ENCODE measurements at regions not wholly inside any gene's neighbourhood (a gene's known extent, or its start where the extent isn't known, plus 50 kb on each side); places are given as distances from the start of the nearest gene placed in this dataset.
"Not testable (repeated sequence)": the region's sequence is repeated elsewhere in the genome, so short reads cannot be mapped to it uniquely, and the experiment has no call there.

DNA sequence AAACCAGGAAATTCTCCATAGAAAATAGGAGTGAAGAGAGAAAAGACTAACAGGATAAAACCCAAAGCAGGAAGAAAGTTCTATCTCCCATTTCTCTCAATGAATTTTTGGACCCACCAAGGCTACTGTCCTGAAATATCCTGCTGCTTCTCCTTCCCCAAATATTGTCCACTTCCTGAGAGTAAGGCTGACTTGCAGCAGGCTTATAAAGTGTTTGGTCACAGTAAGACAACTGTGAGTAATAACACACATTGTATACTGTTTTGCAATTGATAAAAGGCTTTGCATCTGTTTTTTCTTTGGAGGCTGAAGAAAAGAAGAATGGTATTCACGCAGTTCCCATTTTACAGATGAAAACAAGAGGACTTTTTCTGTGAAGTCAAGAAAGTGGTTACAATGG is 52.8 kb downstream of the FOXD4L6 start:
- H3K9me3 ChIP-seq (ENCODE audit: control insufficient read depth in 2 of 2, low read length in 2 of 2); H3K27me3 ChIP-seq (ENCODE audit: control insufficient read depth, insufficient read depth, low read length); DNase-seq; H3K36me3 Mint-ChIP-seq; H3K4me1 ChIP-seq (ENCODE audit: control insufficient read depth, insufficient read depth, low read length, poor library complexity, severe bottlenecking); H3K4me3 ChIP-seq (ENCODE audit: low read depth, low read length); H3K4me3 Mint-ChIP-seq; ATAC-seq (ENCODE audit: low read depth in 2 of 2); H3K36me3 ChIP-seq (ENCODE audit: control insufficient read depth, insufficient read depth, low read length); H3K27ac ChIP-seq (ENCODE audit: insufficient read depth, low read length, poor library complexity, severe bottlenecking); H3K9me3 Mint-ChIP-seq: not testable (repeated sequence)
- H3K27me3 Mint-ChIP-seq = peaks cover 29% of the 10 kb centered on the region
- peak overlapping the region in 1 of 3 donors; percentile 64 for H3K27ac Mint-ChIP-seq
- H3K4me1 Mint-ChIP-seq = peaks cover 0 to 11% (median 5%) of the 10 kb centered on the region in 4 donors

DNA sequence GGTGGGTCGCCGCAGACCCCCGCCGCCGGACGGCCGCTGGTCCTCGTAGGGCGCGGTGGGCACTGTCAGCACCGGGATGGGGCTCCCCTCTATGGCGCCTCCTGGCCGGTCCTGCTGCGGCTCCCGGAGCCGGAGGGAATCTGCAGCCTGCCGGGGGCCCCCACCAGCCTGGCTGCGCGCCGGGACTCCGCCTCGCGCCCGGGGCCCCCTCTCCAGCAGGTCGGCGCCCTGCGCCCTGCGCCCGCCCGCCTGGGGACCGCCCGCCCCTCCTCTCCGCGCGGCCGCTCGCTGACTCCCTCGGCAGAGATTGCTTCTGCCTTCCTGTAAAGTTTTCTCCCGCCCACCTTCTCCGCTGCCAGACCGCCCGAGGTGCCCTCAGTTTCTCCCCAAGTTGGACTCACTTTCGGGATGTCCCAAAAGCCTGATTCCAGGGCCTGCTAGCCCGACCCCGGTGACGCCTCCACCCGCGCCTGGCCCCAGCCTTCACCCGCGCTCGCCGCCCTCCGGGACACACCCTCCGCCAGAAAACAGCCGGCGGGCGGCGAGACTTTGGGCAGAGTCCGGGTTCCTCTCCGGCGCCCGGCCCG is 54.0 kb downstream of the FOXD4L6 start:
- Mint-ChIP-seq H3K4me1 (peaks cover 0 to 11% (median 5%) of the 10 kb centered on the region in 4 donors), H3K4me3 (peak overlapping the region in 1 of 4 donors; percentile 38), H3K27me3 (peaks cover 29% of the 10 kb centered on the region)
- not testable (repeated sequence) for H3K9me3 ChIP-seq (ENCODE audit: control insufficient read depth in 2 of 2, low read length in 2 of 2); H3K36me3 Mint-ChIP-seq; H3K9me3 Mint-ChIP-seq; H3K27ac Mint-ChIP-seq; H3K36me3 ChIP-seq (ENCODE audit: control insufficient read depth, insufficient read depth, low read length); H3K4me1 ChIP-seq (ENCODE audit: control insufficient read depth, insufficient read depth, low read length, poor library complexity, severe bottlenecking); DNase-seq; H3K4me3 ChIP-seq (ENCODE audit: low read depth, low read length); H3K27ac ChIP-seq (ENCODE audit: insufficient read depth, low read length, poor library complexity, severe bottlenecking); H3K27me3 ChIP-seq (ENCODE audit: control insufficient read depth, insufficient read depth, low read length)
- ATAC-seq (ENCODE audit: low read depth in 2 of 2) = peak in 1 of 2 donors; percentile 13

- peaks cover 29% of the 10 kb centered on the region for H3K27me3 Mint-ChIP-seq
- H3K4me3 ChIP-seq (ENCODE audit: low read depth, low read length); H3K4me1 ChIP-seq (ENCODE audit: control insufficient read depth, insufficient read depth, low read length, poor library complexity, severe bottlenecking); H3K9me3 ChIP-seq (ENCODE audit: control insufficient read depth in 2 of 2, low read length in 2 of 2); H3K9me3 Mint-ChIP-seq; ATAC-seq (ENCODE audit: low read depth in 2 of 2); H3K36me3 Mint-ChIP-seq; H3K36me3 ChIP-seq (ENCODE audit: control insufficient read depth, insufficient read depth, low read length); H3K27ac ChIP-seq (ENCODE audit: insufficient read depth, low read length, poor library complexity, severe bottlenecking); DNase-seq; H3K27me3 ChIP-seq (ENCODE audit: control insufficient read depth, insufficient read depth, low read length); H3K27ac Mint-ChIP-seq: not testable (repeated sequence)
- peaks cover 0 to 11% (median 5%) of the 10 kb centered on the region in 4 donors for H3K4me1 Mint-ChIP-seq
- peak overlapping the region in 2 of 4 donors; percentile 28 to 34 for H3K4me3 Mint-ChIP-seq
These were observed 54.8 kb downstream of the FOXD4L6 start for GRCh38 chr9:41073471-41074243.

DNA sequence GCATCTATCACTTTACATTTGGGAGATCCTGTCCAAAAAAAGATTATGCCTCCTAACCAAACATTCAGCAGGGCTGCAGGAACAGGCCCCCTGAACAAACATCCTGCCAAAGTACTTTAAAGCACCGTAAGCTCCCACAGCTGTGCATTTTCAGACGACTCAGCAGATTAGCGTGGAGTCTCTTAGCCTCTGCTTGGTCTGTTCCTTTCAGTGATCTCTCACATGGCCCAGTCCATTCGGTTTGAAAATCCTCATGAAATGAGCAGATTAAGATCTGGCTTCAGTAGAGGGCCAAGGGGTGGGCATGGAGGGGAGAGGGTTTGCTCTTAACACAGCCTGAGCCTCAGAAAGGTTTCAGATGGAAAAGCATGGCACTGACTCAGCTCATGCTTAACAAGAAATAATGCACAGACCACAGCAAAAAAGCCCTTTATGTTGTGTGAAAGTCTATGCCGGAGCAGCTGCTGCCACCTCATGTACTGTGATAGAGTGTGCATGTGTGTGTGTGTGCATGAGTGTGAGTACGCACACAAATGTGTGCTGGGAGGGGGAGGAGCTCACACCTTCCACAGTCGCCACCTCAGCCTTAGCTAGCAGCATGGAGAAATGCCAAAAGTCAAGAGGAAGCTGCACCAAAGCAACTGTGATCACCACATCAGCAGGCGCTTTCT is 64.2 kb downstream of the FOXD4L6 start:
- not testable (repeated sequence) for H3K36me3 Mint-ChIP-seq; H3K27ac ChIP-seq (ENCODE audit: insufficient read depth, low read length, poor library complexity, severe bottlenecking); H3K27me3 Mint-ChIP-seq; H3K4me3 ChIP-seq (ENCODE audit: low read depth, low read length); H3K4me1 ChIP-seq (ENCODE audit: control insufficient read depth, insufficient read depth, low read length, poor library complexity, severe bottlenecking); H3K9me3 Mint-ChIP-seq; H3K4me1 Mint-ChIP-seq; H3K27me3 ChIP-seq (ENCODE audit: control insufficient read depth, insufficient read depth, low read length); H3K9me3 ChIP-seq (ENCODE audit: control insufficient read depth in 2 of 2, low read length in 2 of 2); H3K36me3 ChIP-seq (ENCODE audit: control insufficient read depth, insufficient read depth, low read length)
- DNase-seq (peak in 1 of 3 donors; percentile 21), ATAC-seq (ENCODE audit: low read depth in 2 of 2) (peak; percentile 61 to 69)
- peak overlapping the region in 1 of 3 donors; percentile 23 for H3K27ac Mint-ChIP-seq
- peak overlapping the region in 2 of 4 donors; percentile 10 to 64 for H3K4me3 Mint-ChIP-seq

DNA sequence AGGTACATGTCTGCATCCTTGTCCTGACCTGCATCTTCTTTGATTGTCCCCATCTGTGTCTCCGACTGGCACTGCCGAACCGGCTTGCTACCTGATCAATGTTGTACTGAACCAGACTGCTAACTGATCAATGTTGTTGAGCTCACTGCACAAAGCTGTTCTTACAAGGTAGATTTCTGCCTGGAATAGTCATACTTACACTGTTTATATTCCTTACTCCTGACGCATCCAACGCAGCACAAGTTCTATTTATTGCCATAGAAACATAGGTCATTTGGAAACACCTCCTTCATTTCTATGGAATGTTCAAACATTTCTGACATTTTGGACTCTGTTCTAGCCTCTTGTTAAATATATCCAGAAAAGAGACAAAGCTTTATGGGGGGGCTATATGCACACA is 65.2 kb downstream of the FOXD4L6 start:
- not testable (repeated sequence) for H3K4me3 Mint-ChIP-seq; H3K4me3 ChIP-seq (ENCODE audit: low read depth, low read length); H3K9me3 Mint-ChIP-seq; H3K27me3 ChIP-seq (ENCODE audit: control insufficient read depth, insufficient read depth, low read length); H3K36me3 Mint-ChIP-seq; DNase-seq; ATAC-seq (ENCODE audit: low read depth in 2 of 2); H3K4me1 Mint-ChIP-seq; H3K36me3 ChIP-seq (ENCODE audit: control insufficient read depth, insufficient read depth, low read length); H3K27ac Mint-ChIP-seq; H3K27ac ChIP-seq (ENCODE audit: insufficient read depth, low read length, poor library complexity, severe bottlenecking); H3K9me3 ChIP-seq (ENCODE audit: control insufficient read depth in 2 of 2, low read length in 2 of 2); H3K27me3 Mint-ChIP-seq; H3K4me1 ChIP-seq (ENCODE audit: control insufficient read depth, insufficient read depth, low read length, poor library complexity, severe bottlenecking)

DNA sequence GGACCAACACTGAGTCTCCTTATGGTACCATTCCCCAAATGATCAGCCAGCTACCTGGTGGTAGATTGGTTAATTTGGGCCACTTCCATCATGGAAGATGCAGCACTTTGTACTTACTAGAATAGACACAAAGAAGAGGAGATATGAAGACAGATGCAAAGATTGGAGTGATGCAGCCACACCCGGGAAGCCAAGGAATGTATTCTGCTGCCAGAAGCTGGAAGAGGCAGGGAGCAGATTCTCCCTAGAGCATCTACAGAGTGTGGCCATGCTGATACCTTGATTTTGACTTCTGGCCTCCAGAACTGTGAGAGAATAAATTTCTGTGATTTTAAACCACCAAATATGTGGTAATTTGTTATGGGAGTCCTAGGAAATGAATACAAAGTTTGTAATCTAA is 68.9 kb downstream of the FOXD4L6 start:
- H3K9me3 ChIP-seq (ENCODE audit: control insufficient read depth in 2 of 2, low read length in 2 of 2); H3K27ac ChIP-seq (ENCODE audit: insufficient read depth, low read length, poor library complexity, severe bottlenecking); H3K27ac Mint-ChIP-seq; DNase-seq; H3K4me1 ChIP-seq (ENCODE audit: control insufficient read depth, insufficient read depth, low read length, poor library complexity, severe bottlenecking); ATAC-seq (ENCODE audit: low read depth in 2 of 2); H3K9me3 Mint-ChIP-seq; H3K27me3 ChIP-seq (ENCODE audit: control insufficient read depth, insufficient read depth, low read length); H3K4me1 Mint-ChIP-seq; H3K4me3 Mint-ChIP-seq; H3K27me3 Mint-ChIP-seq; H3K36me3 ChIP-seq (ENCODE audit: control insufficient read depth, insufficient read depth, low read length); H3K4me3 ChIP-seq (ENCODE audit: low read depth, low read length): not testable (repeated sequence)
- peaks cover 12% of the 10 kb centered on the region for H3K36me3 Mint-ChIP-seq

DNA sequence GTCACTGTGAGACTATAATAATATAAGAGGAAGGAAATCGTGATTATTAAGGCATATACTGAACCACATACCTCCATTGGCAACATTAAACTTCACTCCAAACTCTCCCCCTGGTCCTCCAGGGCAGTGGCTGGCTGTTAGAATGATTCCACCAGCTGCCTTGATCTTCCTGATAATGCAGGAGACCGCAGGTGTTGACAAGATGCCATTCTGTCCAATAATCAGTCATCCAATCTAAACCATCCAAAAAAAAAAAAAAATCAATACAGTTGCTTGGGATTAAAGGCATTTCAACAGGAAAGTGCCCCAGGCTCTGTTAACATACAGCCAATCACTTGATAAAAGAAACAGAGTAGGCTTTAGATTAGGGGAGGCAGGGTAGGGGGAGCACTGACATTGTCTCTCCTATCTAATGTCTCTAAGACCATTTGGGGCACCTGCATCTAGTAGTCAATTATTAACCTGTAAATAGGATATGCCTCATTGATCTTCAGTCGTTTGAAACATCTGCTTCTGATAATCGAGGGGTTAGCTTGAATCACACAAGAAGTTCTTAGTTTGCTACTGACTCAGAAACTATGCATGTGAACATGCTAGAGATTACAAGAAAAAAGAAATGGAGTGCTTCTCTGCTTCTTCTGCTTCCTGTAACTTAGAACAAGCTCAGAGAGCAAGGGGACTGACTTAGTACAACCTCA is 74.7 kb downstream of the FOXD4L6 start:
- not testable (repeated sequence) for H3K9me3 ChIP-seq (ENCODE audit: control insufficient read depth in 2 of 2, low read length in 2 of 2); H3K27me3 ChIP-seq (ENCODE audit: control insufficient read depth, insufficient read depth, low read length); H3K4me3 Mint-ChIP-seq; DNase-seq; H3K4me1 Mint-ChIP-seq; H3K4me3 ChIP-seq (ENCODE audit: low read depth, low read length); H3K27ac ChIP-seq (ENCODE audit: insufficient read depth, low read length, poor library complexity, severe bottlenecking); H3K27ac Mint-ChIP-seq; H3K4me1 ChIP-seq (ENCODE audit: control insufficient read depth, insufficient read depth, low read length, poor library complexity, severe bottlenecking); H3K36me3 ChIP-seq (ENCODE audit: control insufficient read depth, insufficient read depth, low read length); H3K27me3 Mint-ChIP-seq; ATAC-seq (ENCODE audit: low read depth in 2 of 2)
- H3K9me3 Mint-ChIP-seq = peaks cover 0 to 17% (median 5%) of the 10 kb centered on the region in 7 donors
- peaks cover 19% of the 10 kb centered on the region for H3K36me3 Mint-ChIP-seq

All from CD4-positive, CD25-positive, alpha-beta regulatory T cell (primary cell).